Astrocyte of the hippocampus (primary cell): ENCODE measurements at regions not wholly inside any gene's neighbourhood (a gene's known extent, or its start where the extent isn't known, plus 50 kb on each side); places are given as distances from the start of the nearest gene placed in this dataset.

Experiments used
- DNase-seq: peaks from one replicate; pipeline ENCODE4 v3.0.0; 2011; ENCODE audit warnings: low read depth, low spot score

GRCh38 chr6:163841733-163842132 lies 427.2 kb downstream of the QKI start:
- no peak for DNase-seq

GRCh38 chr6:163841326-163841725 lies 426.8 kb downstream of the QKI start:
- no peak for DNase-seq

DNA sequence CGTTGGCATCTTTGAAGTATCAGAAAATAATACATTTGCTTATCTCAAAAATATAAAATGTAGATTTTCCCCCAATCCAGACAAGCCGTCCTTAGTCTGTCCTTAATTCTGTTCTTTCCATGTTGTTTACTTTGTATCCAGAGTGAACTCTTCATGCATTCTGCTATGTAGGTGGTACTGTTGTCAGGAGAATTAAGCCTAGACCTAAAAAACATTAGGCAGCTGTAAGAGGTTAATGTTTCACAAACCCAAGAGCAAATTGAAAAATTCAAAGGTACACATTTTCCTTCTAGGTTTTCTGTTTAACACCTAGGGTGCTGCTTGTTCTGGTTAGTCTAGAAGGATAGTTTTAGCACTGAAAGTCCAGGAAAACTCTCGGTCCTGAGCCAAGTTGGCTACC lies 426.4 kb downstream of the QKI start:
- no peak for DNase-seq

DNA sequence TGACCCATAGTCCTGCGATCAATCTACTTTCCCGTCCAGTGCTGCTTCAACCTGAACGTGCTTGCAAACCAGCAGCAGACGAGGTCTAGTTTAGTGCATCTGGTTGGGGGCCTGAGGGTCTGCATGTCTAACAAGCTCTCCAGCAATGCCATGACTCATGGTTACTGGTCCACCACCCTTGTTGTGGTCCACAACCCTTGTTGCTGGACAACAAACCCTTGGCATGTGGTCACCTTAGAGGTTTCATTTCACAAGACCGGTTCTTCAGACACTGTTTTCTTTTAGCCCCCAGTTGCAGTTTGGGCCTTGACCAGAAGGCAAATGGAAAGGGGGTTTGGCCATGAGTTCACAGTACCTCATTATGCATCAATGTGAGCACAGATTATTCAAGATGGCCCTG lies 424.8 kb downstream of the QKI start:
- DNase-seq, result peak; percentile 34

GRCh38 chr6:163837691-163838431 lies 423.3 kb downstream of the QKI start:
- DNase-seq, result peak; percentile 54

- peak; percentile 36 for DNase-seq
Measured at GRCh38 chr6:163836876-163837690, 422.6 kb downstream of the QKI start.

GRCh38 chr6:163835439-163836171 lies 421.1 kb downstream of the QKI start:
- no peak for DNase-seq

GRCh38 chr6:163834226-163834970 lies 419.9 kb downstream of the QKI start:
- DNase-seq, result no peak

DNA sequence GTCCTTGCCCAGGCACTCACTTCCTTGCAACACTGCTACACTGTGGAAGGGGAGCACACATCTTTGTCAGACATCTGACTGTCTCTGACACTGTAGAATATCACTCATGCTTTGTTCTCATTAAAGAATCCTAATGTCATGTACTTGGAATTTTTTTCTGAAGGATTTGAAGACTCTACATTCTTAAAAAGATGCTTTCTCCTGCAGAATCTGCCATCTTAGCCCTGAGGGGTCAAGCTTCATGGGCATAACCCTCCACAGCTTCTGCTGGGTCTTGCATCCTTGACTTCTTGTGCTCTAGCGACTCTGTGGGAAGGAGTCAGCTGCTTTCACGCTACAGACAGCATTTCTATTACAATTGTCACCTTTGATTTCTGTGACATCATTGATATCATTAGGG lies 417.2 kb downstream of the QKI start:
- no peak for DNase-seq

GRCh38 chr6:163830641-163831040 lies 416.1 kb downstream of the QKI start:
- DNase-seq, result no peak

- DNase-seq, result peak; percentile 66
Measured at GRCh38 chr6:163828038-163828795, 413.7 kb downstream of the QKI start.

- DNase-seq, result no peak
Measured at GRCh38 chr6:163827143-163827542, 412.6 kb downstream of the QKI start.

DNA sequence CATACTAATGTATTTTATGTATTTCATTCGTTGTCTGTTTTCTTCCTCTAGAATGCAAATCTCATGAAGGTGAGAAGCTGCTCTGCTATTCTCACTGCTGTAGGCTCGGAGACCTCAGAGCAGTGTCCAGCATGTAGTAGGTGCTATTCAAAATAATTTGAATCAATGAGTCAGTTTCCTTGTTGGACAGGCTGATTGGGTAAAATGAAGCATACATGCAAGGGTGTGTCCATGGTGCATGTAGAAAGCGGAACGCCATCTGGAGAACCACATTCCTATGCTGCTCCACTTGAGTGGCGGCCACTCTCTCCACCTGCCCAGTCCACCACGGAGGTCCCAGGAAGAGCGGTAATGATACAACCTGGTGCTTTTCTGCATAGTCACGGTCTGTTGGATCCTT lies 412.1 kb downstream of the QKI start:
- no peak for DNase-seq

GRCh38 chr6:163825033-163825432 lies 410.5 kb downstream of the QKI start:
- DNase-seq, result peak; percentile 85

DNA sequence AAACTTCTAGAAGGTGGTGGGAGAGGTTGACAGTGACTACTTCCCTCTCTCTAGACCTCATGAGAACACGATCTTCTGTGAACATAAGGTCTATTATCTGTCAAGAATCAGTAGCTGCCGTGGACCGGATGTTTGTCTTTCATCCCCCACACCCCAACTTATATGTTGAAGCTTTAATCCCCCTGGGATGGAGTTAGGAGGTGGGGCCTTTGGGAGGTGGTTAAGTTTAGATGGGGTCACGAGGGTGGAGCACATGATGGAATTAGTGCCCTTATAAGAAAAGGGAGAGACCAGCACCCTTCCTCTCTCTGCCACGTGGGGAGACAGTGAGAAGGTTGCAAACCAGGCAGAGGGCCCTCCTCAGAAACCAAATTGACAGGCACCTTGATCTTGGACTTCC lies 409.1 kb downstream of the QKI start:
- DNase-seq, result no peak

DNA sequence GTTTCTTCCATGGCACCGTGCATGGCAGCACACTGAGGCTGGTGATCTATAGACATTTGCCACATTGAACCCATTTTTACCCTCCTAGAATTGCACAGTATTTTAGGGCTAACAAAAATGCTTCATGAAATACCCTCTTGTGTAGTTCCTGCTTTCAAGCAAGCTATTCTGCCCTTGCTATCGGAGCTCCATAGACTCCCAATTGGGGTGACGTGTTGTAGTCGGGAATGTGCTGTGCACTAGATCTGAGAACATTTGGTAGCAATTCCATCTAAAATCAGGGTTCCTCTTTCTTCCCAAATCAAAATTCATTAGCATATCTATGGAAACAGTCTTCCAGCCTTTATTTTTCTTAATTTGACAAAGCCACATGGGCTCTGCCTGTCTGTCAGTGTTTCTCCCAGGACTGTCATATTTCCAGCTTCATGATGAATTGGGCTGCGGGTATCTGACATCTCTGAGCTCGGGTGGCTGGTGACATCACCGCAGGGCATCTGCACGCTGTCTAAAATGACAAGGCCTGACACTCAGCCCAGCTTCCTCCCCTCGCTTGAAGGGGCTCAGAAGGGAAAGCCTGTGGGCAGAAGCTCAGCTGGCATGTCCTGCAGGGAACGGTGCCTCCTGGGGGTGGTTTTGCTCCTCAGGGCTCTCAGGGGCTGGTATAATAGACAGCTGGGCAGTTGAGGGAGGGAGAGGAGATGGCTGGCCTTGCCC lies 406.4 kb downstream of the QKI start:
- DNase-seq, result no peak

GRCh38 chr6:163820171-163820570 lies 405.7 kb downstream of the QKI start:
- DNase-seq, result no peak

- DNase-seq, result no peak
Measured at GRCh38 chr6:163818719-163819118, 404.2 kb downstream of the QKI start.

DNA sequence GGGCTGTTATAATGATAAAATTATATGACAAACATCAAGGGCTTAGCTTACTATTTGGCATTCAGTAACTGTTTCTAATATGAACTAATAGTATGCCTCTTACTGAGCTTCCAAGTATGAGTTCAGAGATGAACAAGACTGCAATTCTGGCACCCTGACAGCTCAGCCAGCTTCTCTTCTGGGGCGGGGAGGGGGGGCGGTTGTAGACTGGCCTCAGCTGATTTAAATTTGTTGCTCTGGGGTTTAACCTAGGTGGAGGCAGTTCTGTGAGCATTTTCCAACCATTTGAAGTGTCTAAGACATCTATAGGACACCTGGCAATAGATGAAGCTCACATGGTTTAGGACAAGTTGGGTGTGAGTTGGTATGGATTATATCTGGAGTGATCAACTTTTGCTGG lies 401.9 kb downstream of the QKI start:
- DNase-seq, result no peak

DNA sequence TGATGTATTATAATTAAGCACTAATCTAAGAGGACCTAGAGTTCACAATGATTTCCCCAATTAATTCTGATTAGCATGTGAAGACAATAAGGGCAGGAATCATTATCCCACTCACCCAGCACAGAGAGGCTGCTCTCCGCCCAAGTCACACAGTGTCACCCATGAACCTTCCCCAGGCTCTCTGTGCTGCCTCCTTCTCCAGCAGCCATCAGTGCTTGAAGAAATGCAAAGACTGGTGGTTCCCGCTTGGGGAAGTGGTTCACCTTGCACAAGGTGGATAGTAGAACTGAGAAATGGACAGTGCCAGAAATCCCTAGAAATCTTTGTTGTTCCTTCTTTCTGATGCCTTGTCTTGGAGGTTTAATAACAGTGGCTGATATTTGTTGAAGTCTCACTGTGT lies 401.3 kb downstream of the QKI start:
- no peak for DNase-seq
